Activated T-helper 9 cell treated with anti-CD3 and anti-CD28 coated beads, Interleukin-2, amount 50 U/mL, for 16 hours (primary cell): ENCODE measurements at regions not wholly inside any gene's neighbourhood (a gene's known extent, or its start where the extent isn't known, plus 50 kb on each side); places are given as distances from the start of the nearest gene placed in this dataset.
"Not testable (repeated sequence)": the region's sequence is repeated elsewhere in the genome, so short reads cannot be mapped to it uniquely, and the experiment has no call there.

Experiments used
- DNase-seq: peaks from one replicate; pipeline ENCODE4 v3.0.0-alpha.2; 2020; ENCODE audit warnings: low read depth

DNA sequence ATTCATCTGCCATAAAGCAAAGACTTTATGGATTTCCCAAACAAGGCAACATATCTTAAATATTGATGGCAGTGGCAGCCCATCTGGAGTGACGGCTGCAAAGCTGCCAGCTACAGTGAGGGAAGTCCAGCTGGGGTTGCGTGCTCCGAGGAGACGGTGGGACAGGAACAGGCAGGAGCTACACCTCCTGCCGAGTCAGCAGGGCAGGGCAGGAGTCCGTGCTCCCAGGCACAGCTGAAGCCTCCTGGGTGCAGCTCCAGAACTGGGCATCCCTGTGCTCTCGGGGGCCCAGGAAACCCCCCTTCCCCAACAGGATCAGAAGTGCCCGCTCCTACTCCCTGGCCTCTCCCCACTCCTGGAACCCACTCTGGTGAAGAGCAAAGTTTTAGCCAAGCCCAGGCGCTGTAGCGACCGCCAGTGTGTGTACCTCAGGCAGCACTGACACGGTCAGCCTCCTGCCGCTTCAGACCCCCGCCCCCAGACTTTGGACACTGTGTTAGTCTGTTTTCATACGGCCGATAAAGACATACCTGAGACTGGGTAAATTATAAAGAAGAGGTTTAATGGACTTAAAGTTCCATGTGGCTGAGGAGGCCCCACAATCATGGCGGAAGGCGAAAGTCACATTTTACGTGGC lies 556.4 kb upstream of the CCDC54 start:
- no peak for DNase-seq

DNA sequence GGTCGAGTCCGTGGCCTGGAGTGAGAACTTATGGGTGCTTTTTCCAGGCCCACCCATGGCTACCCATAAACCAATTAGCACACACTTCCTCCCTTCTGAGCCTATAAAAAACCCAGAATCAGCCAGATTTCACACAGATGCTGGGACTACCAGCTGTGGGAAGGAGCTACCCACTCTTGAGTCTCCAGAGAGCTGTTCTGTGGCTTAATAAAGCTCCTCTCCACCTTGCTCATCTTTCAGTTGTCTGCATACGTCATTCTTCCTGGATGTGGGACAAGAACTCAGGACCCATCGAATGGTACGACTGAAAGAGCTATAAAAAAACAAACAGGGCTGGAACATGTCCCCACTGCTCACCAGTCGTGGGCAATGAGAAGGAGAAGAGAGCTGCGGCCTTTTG lies 555.4 kb upstream of the CCDC54 start:
- no peak for DNase-seq

DNA sequence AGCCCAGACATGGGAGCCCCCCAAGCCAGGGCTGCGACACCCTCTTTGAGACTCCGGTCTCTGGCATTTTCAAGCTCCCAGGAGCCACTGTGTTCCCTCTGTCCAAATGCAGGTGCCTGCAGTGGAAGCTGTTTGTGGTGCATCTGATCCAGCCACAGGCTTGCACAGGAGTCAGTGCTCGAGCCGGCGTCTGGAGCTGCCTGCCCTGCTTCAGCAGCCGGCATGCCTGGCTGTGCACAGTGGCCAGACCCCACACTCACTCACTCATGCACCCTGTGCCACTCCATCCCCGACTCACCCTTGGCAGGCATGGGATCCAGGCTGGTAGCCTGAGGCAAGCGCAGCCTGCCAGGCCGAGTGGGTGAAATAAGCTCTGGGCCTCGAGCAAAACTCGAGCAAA lies 555.0 kb upstream of the CCDC54 start:
- DNase-seq: no peak

DNA sequence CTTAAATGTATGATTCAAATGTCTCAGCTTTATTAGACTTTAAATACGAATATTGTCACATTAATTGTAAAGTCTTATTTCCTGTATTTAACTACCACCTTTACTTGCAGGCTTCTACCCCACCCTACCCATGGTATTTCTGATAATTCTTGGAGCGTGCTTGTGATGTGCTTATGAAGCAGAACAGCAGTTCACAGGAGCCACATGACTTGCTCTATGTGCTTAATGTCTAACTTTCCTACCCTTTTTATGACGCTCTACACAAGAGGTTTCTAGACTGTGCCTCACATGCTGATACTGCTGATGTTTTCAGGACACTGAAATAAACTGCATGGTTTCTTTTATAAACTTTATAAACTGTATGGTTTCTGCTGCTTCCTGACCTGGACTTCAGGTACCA lies 553.5 kb upstream of the CCDC54 start:
- no peak for DNase-seq

DNA sequence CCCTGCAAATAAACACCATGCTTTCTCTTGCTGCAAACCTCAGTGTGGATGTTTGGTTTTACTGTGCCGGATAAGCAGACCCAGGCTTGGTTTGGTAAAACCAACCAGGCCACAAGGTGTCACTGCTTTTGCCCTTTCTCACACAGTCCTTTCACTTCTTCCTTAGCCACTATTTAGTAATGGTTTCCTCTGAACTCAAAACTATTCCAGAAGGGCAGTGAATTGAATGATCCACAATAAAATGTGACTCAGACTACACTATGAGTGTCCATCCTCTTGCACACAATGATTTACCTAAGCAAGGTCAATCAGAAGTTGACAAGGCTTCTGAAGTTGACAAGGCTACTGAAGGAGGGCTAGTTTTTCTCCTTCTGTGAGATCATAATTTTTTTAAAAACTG lies 552.4 kb upstream of the CCDC54 start:
- DNase-seq: no peak

DNA sequence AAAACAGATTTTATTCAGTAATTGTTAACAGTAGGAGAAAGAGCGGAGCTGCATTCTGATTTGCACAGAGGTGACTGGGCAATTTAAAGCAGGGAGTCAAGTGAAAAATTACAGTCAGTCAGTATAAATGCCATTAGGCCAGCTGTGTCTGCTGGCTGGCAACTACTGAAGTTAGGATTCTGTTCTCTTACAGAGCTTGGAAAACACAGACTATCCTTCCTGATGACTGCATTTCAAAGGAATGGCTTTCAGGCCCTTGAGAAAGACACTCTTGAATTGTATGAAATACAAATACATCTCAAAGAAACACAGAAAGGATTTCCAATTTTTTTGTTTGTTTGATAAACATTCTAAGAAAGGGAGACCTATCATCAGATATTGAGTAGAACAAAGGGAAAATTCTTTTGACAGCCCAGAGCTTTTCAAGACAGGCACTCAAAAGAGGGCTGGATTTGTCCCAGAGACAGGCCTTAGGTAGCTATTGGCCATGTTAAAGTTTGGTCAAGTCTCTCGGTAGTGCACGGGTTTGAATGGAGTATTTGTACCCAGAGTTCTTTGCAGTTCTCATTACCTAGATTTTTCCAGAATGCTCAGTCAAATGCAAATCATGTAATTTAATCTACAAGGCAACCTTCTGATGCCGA lies 551.2 kb upstream of the CCDC54 start:
- DNase-seq: no peak

DNA sequence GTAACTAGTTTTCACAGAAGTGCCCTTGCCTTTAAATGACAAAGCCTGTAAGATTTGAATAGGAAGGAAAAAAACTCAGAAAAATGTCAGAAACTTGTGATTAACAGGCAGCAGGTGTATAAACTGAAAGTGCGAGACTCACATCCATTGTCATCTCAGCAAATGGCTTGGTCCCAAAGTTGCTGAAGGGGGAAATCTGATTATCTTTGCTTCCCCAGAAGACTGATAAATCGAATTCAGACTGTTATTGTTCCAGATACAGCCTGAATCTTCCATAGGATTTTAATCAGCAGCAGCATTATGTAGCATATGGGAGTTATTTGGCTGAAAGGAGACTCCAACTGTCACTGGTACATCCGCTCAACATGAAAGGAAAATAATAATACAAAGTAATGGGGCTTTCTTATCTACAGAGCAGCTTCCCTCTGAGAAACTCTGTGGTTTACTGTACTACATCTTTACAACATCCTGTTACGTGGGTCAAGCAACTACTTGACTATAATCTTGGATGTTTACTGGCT lies 550.4 kb upstream of the CCDC54 start:
- no peak for DNase-seq

DNA sequence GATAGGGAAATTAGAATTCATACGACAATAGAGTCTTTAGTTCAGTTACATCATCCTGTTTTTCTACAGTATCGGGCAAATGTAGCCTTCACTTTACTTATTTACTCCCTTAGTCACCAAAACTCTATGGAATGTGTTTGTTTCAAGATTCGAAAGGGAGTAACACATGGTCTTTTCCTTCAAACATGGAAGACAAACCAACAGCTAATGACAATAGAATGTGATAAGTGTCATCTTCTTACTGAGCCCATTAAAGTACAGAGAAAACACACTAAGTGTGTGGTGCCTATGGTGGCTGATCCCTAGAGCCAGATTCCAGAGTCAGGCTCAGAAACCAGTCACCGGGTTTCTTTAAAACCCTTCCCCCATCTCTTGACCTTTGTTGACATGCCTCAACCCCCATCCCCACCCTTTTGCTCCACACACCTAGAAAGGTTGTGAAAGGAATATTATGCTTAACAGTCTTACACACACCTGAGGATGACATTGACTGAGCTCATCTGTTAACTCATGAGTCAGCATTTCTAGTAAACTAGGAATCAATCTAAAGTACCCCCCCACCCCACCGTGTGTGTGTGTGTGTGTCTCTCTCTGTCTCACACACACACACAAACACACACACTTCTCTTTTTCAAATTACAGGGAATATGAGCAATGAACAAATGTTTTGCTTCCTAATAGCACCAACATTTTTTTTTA lies 549.6 kb upstream of the CCDC54 start:
- DNase-seq: no peak

DNA sequence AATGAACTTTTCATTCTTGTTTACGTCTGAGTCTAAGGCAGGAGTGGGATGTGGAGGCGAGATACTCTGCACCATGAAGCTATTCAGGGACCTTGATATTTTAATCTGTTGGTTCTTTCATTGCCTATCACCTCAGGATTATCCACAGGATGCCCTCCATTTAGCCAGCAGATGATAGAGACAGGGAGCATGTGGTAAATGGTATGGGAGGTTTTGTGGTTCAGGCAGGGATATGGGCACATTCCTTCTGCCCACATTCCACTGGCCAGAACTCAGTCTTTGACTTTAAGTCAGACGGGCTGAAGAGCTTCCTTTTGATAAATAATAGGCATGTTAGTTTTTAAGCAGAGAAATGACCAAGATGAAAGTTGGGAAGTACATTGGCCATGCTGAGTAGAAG lies 548.0 kb upstream of the CCDC54 start:
- DNase-seq: no peak

DNA sequence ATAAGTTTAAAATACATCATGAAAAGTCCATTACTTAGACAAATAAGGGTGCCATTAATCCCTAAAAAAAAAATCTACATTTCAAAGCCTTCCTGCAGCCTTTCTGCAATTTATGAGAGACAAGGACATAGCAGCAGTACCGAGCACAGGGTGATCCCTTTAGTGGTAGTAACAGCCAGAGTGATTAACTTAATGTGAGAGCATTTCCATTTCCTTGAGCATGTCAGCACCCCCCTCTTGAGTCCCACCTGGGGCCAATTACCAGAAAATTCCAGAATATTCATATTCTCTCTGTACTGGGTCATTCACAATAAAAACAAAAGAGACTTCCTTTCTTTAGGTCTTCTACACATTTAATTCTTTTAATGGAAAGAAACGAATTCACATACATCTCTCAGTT lies 546.9 kb upstream of the CCDC54 start:
- no peak for DNase-seq

DNA sequence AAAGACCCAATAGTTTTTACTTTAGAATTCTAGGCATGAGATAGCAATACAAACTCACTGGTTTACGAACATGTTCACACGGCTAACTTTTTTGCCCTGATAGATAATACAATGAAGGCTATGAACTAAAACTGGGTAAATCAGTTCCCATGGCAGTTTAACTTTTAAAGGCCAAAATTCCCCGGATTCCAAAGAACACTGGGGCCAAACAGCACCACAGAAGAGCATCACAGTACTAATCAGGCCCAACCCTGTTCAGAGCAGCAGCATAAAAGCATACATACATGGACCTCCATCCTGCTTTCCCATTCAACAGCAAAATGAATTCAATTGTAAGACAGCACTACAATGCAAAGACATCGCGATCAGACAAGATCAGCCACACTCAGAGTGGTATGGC lies 540.3 kb upstream of the CCDC54 start:
- DNase-seq: no peak

DNA sequence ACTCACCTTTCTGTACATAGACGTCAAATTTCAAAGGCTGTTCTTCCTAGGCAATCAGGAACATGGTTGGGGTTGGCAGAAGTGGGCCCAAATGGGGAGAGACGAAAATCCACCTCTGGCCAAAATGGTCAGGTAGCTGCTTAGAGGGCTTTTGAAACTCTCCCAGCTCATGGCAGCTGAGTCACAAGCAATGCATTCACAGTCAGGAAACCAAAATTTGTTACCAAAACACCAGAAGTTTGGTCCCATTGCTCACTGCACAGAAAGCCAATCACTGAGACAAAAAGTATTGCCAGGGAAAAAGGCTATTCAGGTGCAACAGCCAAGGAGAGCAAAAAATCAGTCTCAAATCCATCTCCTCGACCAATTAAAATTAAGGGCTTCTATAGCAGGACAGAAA lies 539.6 kb upstream of the CCDC54 start:
- DNase-seq: no peak

DNA sequence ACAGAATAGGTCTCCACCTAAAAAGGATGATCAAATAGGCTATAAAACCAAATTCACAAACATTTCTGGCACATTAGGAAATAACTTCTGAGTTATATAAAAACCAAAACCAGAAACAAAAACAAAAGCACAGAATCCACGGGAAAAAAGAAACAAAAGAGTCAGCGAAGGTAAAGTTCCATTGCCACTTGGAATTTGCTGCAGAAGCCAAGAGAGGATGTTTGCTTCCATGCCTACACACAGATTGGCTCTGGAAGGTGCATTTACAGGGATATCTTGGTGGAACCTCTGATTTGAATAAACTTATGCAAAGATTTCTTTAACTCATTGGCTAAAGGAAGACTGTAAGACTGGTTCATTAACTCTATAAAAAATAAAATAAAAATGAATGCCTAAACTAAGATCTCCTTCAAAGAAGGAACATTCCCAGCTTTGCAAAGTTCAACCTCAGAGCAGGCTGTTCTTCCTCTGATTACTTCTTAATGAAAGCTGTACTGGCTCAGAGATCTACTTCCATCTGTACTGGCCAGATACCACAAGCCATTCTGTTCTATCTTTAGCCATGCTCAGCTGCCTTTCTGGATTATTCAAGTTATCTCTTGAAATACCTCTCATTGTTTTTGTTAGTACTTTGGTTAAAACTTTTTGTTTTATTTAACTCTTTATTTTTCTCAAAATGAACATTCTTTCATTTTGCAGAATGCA lies 537.5 kb upstream of the CCDC54 start:
- DNase-seq: no peak

DNA sequence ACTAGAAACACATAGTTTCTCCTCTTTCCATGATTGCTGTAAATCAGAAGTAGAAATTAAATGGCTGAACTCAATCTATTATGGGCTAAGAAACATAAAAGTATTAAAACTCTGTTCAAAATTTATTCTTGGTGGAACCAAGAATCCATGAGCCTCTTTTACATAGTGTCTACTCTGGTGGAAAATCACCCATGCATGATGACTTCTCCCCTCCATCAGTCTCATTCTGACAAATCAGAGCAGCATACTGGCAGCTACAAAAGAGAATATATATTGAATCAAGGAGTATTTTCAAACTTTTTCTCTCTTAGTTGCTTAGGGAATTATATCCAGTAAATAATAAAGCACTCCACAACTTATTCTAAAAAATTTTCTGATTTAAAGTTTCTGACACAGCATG lies 536.9 kb upstream of the CCDC54 start:
- DNase-seq: no peak

DNA sequence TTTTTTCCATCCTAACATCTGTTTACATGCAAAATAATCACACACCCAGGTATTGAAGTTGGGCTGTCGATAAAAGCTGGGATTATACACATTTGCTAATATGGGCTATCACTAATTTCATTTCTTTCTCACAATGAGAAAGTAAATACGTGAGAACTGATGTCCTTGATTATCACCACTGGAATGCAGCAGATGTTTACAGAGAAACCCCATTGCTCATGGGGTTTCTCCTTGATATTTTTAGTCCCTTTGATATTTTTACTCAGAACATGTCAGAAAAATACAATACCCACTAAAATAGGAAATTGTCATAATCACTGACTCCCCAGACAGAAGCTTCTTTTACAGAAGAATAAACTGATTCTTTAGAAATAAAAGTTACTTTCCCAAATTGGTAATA lies 535.1 kb upstream of the CCDC54 start:
- no peak for DNase-seq

DNA sequence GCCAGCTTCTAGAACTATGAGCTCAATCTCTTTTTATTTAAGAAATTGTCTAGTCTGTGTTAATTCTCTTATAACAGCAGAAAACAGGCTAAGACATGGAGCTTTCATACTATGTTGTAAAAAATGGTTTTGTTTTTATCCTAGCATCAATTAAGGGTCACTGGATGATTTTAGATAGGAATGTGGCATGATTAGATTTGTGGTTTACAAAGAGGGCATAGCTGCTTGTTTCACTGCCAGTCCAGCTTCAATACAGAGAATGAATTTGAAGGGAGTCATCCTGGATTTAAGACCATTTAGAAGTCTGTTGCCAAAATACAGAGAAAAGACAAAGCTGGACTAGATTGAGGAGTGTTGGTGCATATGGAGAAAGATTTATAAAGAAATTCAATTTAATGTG lies 532.6 kb upstream of the CCDC54 start:
- no peak for DNase-seq

DNA sequence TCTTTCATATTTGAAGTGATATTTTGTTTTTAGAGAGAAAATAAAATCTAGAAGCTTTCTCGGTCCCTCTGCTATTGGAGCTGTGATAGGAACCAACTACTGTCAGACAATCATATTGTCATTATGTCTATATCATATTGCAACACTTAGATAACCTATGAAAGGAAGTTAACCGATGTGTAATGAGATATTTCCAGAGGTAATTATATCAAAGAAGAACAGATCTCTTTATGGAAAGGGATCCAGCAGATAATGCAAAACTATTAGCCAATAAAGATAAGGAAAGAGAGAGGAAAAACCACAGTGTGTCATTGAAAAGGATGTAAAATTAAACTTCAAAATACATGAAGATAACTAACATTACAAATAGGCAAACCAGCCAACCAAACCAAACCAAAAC lies 529.1 kb upstream of the CCDC54 start:
- DNase-seq: no peak

DNA sequence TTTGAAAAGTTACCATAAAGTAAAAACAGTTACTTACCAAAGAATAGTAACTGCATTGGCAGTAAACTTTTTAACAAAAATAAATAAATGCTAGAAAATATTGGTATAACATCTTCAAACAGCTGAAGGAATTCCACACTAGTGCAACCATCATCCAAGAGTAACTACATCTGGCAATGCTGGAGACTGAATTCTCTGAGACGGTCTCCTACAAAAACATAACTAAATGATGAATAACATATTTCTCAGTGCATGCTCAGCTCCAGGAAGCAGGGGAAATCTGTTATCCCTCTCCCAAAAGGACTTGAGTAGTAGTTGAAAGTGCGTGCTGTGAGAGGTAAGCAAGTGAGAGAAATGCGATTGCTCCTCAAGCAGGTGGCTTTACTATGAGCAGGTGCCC lies 526.8 kb upstream of the CCDC54 start:
- no peak for DNase-seq

DNA sequence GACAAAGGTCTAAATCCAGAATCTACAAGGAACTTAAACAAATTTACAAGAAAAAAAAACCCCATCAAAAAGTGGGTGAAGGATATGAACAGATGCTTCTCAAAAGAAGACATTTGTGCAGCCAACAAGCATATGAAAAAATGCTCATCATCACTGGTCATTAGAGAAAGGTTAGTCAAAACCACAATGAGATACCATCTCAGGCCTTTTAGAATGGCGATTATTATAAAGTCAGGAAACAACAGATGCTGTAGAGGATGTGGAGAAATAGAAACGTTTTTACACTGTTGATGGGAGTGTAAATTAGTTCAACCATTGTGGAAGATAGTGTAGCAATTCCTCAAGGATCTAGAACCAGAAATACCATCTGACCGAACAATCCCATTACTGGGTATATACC lies 518.9 kb upstream of the CCDC54 start:
- not testable (repeated sequence) for DNase-seq

DNA sequence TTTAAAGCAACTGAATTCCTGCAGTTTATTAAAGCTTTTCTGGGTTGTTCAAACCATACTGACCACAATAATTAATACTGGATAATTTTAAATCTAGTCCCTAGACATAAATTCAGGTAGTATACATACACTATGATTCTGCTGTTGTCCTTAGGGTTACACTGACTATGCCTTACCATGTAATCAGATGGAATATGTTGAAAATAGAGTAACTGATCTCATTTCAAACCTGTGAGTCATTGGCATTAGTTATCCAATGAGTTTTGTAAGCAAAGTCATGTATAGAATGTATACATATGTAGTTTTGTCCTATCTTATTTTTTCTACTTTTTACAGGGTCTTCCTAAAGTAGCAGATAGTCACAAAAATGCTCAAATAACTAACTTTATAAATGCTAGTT lies 517.1 kb upstream of the CCDC54 start:
- DNase-seq: no peak

DNA sequence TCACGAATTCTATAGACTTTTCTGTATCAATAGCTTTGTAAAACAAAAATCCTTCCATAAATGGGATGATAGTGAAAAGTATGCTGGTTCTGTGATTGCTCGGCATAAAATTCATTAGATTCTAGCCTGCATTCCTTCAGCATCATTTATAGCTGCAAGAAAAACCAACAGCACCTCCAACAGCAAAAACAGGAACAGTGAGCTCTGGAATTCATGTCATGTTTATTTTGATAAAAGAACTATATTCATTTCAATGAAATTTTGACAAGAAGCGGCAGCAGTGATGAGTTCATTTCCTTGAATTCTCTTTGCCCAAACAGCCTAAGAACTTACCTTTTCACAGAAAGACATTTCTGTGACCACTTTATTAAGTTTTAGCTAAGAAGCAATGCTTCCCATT lies 515.2 kb upstream of the CCDC54 start:
- DNase-seq: no peak

DNA sequence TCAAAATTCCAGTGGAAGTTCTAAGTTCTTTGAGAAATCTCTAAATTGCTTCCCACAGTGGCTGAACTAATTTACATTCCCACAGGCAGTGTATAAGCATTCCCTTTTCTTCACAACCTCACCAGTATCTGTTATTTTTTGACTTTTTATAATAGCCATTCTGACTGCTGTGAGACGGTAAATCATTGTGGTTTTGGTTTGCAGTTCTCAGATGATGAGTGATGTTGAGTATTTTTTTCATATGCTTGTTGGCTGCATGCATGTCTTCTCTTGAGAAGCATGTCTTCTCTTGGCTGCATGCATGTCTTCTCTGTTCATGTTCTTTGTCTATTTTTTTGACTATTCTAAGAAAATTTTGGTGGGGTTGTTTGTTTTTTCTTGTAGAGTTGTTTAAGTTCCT lies 499.6 kb upstream of the CCDC54 start:
- no peak for DNase-seq

DNA sequence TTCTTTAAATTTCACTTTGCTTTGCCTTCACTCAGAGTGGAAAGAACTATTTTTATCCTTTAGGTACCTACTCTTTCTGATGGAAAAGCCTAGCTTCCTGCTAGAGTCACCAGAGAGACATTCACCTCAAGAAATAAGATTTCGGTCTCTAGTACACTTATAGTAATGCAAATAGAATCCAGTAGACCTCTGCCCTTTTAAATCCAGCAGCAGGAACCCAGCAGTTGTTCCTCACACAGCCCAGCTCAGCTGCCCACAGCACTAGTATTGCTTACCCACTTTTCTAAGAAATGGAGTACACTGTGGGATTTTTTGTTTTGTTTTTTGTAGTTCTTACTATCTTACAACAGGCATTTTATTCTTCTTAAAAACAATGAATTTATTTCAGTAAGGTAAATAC lies 497.0 kb upstream of the CCDC54 start:
- DNase-seq: no peak
